Prostate gland (tissue), 2 donors: ENCODE measurements at regions not wholly inside any gene's neighbourhood (a gene's known extent, or its start where the extent isn't known, plus 50 kb on each side); places are given as distances from the start of the nearest gene placed in this dataset.

ENCODE experiments used
- DNase-seq: peaks from one replicate; pipeline ENCODE4 v3.0.0-alpha.2; 2019; ENCODE audit warnings: low spot score
- H3K27ac ChIP-seq, 2 donors: fragments of 200-600 bp; sonication (generic); 2 replicates each; pipeline ENCODE4 v1.5.1; 2017 to 2019
- H3K27me3 ChIP-seq: fragments of 200-600 bp; sonication (generic); replicated peaks from 2 replicates; pipeline ENCODE4 v1.5.1; 2019; ENCODE audit not compliant: insufficient read depth
- H3K36me3 ChIP-seq, 2 donors: fragments of 200-600 bp; sonication (generic); 1 replicate in 1 of 2; 2 replicates in 1 of 2; pipeline versions ENCODE4 v1.5.1 to v1.8.1; 2017 to 2019
- H3K4me1 ChIP-seq: fragments of 200-600 bp; sonication (generic); replicated peaks from 2 replicates; pipeline ENCODE4 v1.5.1; 2019
- H3K4me3 ChIP-seq, 2 donors: fragments of 200-600 bp; sonication (generic); 2 replicates each; pipeline ENCODE4 v1.5.1; 2017 to 2019
- H3K9me3 ChIP-seq: fragments of 200-600 bp; sonication (generic); 2 replicates; pipeline ENCODE4 v1.5.1; 2017
- CTCF ChIP-seq, 4 experiments: fragments of 200-600 bp in 2 of 4; fragments of 450-650 bp in 2 of 4; sonication (generic) in 2 of 4; IDR thresholded peaks; 1 replicate in 3 of 4; 2 replicates in 1 of 4; pipeline ENCODE4 v1.5.1; 2016 to 2019; ENCODE audit warnings: antibody characterized with exemption in 4 of 4, mild to moderate bottlenecking in 2 of 4, moderate library complexity in 2 of 4
- POLR2A ChIP-seq: fragments of 450-650 bp; IDR thresholded peaks from one replicate; pipeline ENCODE4 v1.6.1; 2016; ENCODE audit warnings: antibody characterized with exemption, mild to moderate bottlenecking
- POLR2AphosphoS5 ChIP-seq: sonication (generic); formaldehyde crosslinking; IDR thresholded peaks from one replicate; pipeline ENCODE4 v1.6.1; 2017; ENCODE audit warnings: antibody characterized with exemption
- WGBS: methylation state at CpG from one replicate; pipeline ENCODE4 v1.1.5; 2018; 5-methylcytosine and 5-hydroxymethylcytosine counted together
- intact Hi-C: fragments of 100-400 bp; cut with DNase I; formaldehyde crosslinking; loops from one replicate; pipeline ENCODE4 v1.14.2; 2022

- Histone ChIP-seq H3K4me3 (no peak overlapping the region), H3K27ac (no peak overlapping the region), H3K36me3 (no peaks in the 10 kb centered on the region), H3K4me1 (no peaks in the 10 kb centered on the region), H3K27me3 (no peaks in the 10 kb centered on the region), H3K9me3 (no peaks in the 10 kb centered on the region)
- 90% methylated on average over 2 of the region's 2 CpGs for WGBS
- TF ChIP-seq POLR2A = no peak
- no peak for TF ChIP-seq POLR2AphosphoS5
- no peak for TF ChIP-seq CTCF (IDR thresholded peaks at IDR 0.05)
- intact Hi-C loops = no loop called here
- DNase-seq = no peak
These were observed 414.2 kb downstream of the KLF5 start for GRCh38 chr13:73473016-73473415.

DNA sequence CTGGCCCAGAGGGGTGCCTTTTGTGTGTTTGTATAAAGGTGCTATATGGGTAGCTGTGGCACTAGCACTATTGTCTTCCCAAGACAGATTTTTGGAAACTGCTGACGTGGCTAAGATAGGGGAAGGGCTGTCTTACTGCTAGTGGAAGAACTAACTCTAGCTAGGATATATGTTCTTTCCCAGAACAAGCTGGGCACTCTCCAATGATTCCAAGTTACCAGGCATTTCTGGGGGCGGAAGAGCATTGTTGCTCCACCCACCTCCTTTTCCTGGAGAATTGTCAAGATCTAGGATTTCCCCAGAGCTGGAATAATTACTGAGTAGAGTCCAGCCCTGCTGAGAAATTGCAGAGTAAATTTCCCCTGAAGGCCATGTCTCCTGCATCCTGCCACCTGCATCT is 408.3 kb downstream of the KLF5 start:
- Histone ChIP-seq H3K27ac (no peak overlapping the region), H3K9me3 (no peaks in the 10 kb centered on the region), H3K36me3 (no peaks in the 10 kb centered on the region), H3K4me1 (no peaks in the 10 kb centered on the region), H3K27me3 (no peaks in the 10 kb centered on the region), H3K4me3 (no peak overlapping the region)
- 62% methylated on average over 2 of the region's 2 CpGs for WGBS
- intact Hi-C loops = no loop called here
- TF ChIP-seq POLR2AphosphoS5 (no peak), CTCF (IDR thresholded peaks at IDR 0.05) (no peak), POLR2A (no peak)
- no peak for DNase-seq

- TF ChIP-seq POLR2A (no peak), CTCF (IDR thresholded peaks at IDR 0.05) (no peak), POLR2AphosphoS5 (no peak)
- Histone ChIP-seq H3K4me3 (no peak overlapping the region), H3K9me3 (no peaks in the 10 kb centered on the region), H3K36me3 (no peaks in the 10 kb centered on the region), H3K27ac (no peak overlapping the region), H3K27me3 (no peaks in the 10 kb centered on the region), H3K4me1 (no peaks in the 10 kb centered on the region)
- no peak for DNase-seq
- WGBS = 59% methylated on average over 4 of the region's 4 CpGs
- intact Hi-C loops = no loop called here
These were observed 407.8 kb downstream of the KLF5 start for GRCh38 chr13:73466561-73466960.

GRCh38 chr13:73465617-73465971 is 406.8 kb downstream of the KLF5 start:
- no peak overlapping the region for H3K4me3 ChIP-seq
- no peaks in the 10 kb centered on the region for H3K36me3 ChIP-seq
- peak overlapping the region; percentile 54 to 62 for H3K27ac ChIP-seq
- TF ChIP-seq CTCF (IDR thresholded peaks at IDR 0.05) (peak in 1 of 4 experiments; percentile 11), POLR2A (no peak)
- H3K4me1 ChIP-seq = no peaks in the 10 kb centered on the region
- WGBS = 34% methylated on average over 3 of the region's 3 CpGs
- intact Hi-C loops = no loop called here
- no peaks in the 10 kb centered on the region for H3K9me3 ChIP-seq
- H3K27me3 ChIP-seq = no peaks in the 10 kb centered on the region
- no peak for DNase-seq

- intact Hi-C loops = no loop called here
- H3K27ac ChIP-seq = peak overlapping the region; percentile 54 to 62
- WGBS = 26% methylated on average over 5 of the region's 5 CpGs
These were observed 406.2 kb downstream of the KLF5 start for GRCh38 chr13:73464758-73465616.

More at GRCh38 chr13:73464758-73465616, 406.2 kb downstream of the KLF5 start:
- TF ChIP-seq POLR2AphosphoS5 (peak; percentile 52), POLR2A (no peak), CTCF (IDR thresholded peaks at IDR 0.05) (no peak)
- H3K4me3 ChIP-seq = no peak overlapping the region
- no peaks in the 10 kb centered on the region for H3K9me3 ChIP-seq
- H3K36me3 ChIP-seq = no peaks in the 10 kb centered on the region
- no peaks in the 10 kb centered on the region for H3K4me1 ChIP-seq
- peak; percentile 64 for DNase-seq
- H3K27me3 ChIP-seq = no peaks in the 10 kb centered on the region
